Peyer's patch (tissue), 4 donors: ENCODE measurements at regions not wholly inside any gene's neighbourhood (a gene's known extent, or its start where the extent isn't known, plus 50 kb on each side); places are given as distances from the start of the nearest gene placed in this dataset.

Source experiments
- CTCF ChIP-seq, 6 experiments: fragments of 450-650 bp in 4 of 6; fragments of 200-600 bp in 2 of 6; sonication (generic) in 1 of 6; IDR thresholded peaks; one replicate each; pipeline ENCODE4 v1.5.1; 2017 to 2019; ENCODE audit warnings: antibody characterized with exemption in 6 of 6, mild to moderate bottlenecking in 3 of 6, moderate library complexity in 1 of 6
- POLR2A ChIP-seq, 2 donors: fragments of 450-650 bp; IDR thresholded peaks; one replicate each; pipeline ENCODE4 v1.5.1; 2017; ENCODE audit warnings: antibody characterized with exemption in 2 of 2, mild to moderate bottlenecking in 2 of 2, moderate library complexity in 2 of 2

GRCh38 chr16:87057951-87058560 lies 259.1 kb downstream of the C16orf95 start:
- TF ChIP-seq CTCF (IDR thresholded peaks at IDR 0.05) (no peak), POLR2A (IDR thresholded peaks at IDR 0.05) (no peak)
